Heart left ventricle (tissue), 16 donors: ENCODE measurements at regions not wholly inside any gene's neighbourhood (a gene's known extent, or its start where the extent isn't known, plus 50 kb on each side); places are given as distances from the start of the nearest gene placed in this dataset.

Source experiments
- ATAC-seq, 4 donors: fragments of 200-7000 bp; cut with Tn5 transposase; one replicate each; pipeline ENCODE4 v1.9.1; 2020 to 2022; ENCODE audit warnings: moderate library complexity in 4 of 4, mild to moderate bottlenecking in 3 of 4, moderate number of reproducible peaks in 1 of 4
- DNase-seq, 5 donors: peaks; one replicate each; pipeline ENCODE4 v3.0.0-alpha.2; 2020
- H3K27ac ChIP-seq, 12 donors: fragments of 200-600 bp; sonication (generic) in 4 of 12; one replicate each; pipeline versions ENCODE4 v1.5.0 to v1.8.0; 2016 to 2022; ENCODE audit warnings: mild to moderate bottlenecking in 2 of 12
- H3K27me3 ChIP-seq, 9 donors: fragments of 200-600 bp; sonication (generic) in 2 of 9; one replicate each; pipeline versions ENCODE4 v1.5.1 to v1.8.0; 2016 to 2022; ENCODE audit warnings: mild to moderate bottlenecking in 3 of 9
- H3K36me3 ChIP-seq, 9 donors: fragments of 200-600 bp; sonication (generic) in 2 of 9; one replicate each; pipeline versions ENCODE4 v1.5.0 to v1.8.0; 2018 to 2022; ENCODE audit warnings: mild to moderate bottlenecking in 2 of 9
- H3K4me1 ChIP-seq, 12 donors: fragments of 200-600 bp; sonication (generic) in 4 of 12; one replicate each; pipeline versions ENCODE4 v1.5.0 to v1.8.0; 2016 to 2022; ENCODE audit warnings: mild to moderate bottlenecking in 3 of 12
- H3K4me3 ChIP-seq, 12 donors: fragments of 200-600 bp; sonication (generic) in 4 of 12; one replicate each; pipeline versions ENCODE4 v1.5.0 to v1.8.0; 2017 to 2022; ENCODE audit warnings: mild to moderate bottlenecking in 9 of 12, moderate library complexity in 4 of 12
- H3K9me3 ChIP-seq, 12 donors: fragments of 200-600 bp; sonication (generic) in 4 of 12; one replicate each; pipeline versions ENCODE4 v1.5.0 to v1.8.0; 2016 to 2022; ENCODE audit warnings: mild to moderate bottlenecking in 1 of 12
- POLR2A ChIP-seq, 2 donors: fragments of 450-650 bp; IDR thresholded peaks; one replicate each; pipeline ENCODE4 v1.6.1; 2017; ENCODE audit warnings: antibody characterized with exemption in 2 of 2, mild to moderate bottlenecking in 2 of 2, moderate library complexity in 2 of 2
- WGBS, 4 donors: extraction: QIAGEN DNeasy Blood & Tissue Kit in 2 of 4; methylation state at CpG; one replicate each; pipeline versions ENCODE4 v1.1.5 to v1.1.7; 2013 to 2018; 5-methylcytosine and 5-hydroxymethylcytosine counted together
- intact Hi-C, 10 donors: fragments of 100-400 bp; cut with DNase I; formaldehyde crosslinking; loops; one replicate each; pipeline versions ENCODE4 v1.11.1 to v1.14.2; 2022
- TF ChIP-seq, protein P1 (sequence below), 12 donors: fragments of 200-600 bp; sonication (generic) in 4 of 12; IDR thresholded peaks; one replicate each; pipeline versions ENCODE4 v1.5.0 to v1.8.0; 2018 to 2022; ENCODE audit warnings: antibody characterized with exemption in 12 of 12, mild to moderate bottlenecking in 5 of 12
- donor health status: ischemic (EF 13 %, LVEDD 7.1; RV severe dilation, severe dysfunction).
- donor health status: healthy with polysubstance abuse.
- donor health status: DM: no; HTN: yes; CAD: no.
- donor health status: DM: no; HTN: no; CAD: no.
- donor health status: ischemic (EF 25% LVEDD 6.9; RV normal size, moderate dysfunction).
- donor health status: ischemic (EF 25% LVEDD 5.7; RV mildly dilated, moderate dysfunction).
- donor health status: healthy.
- donor health status: DM: yes; HTN: yes; CAD: no.
- donor health status: ischemic (EF 35%, LVEDD 5.7; RV mildly dilated, moderate dysfunction).
- donor health status: nonischemic (EF 11% LVEDD 7.7; RV severe dilation, severe dysfunction).
- donor health status: DM: yes; HTN: yes; CAD: no.
- donor health status: PGD.
- donor health status: ischemic (EF 29% LVEDD 5.4; RV normal size, mild dysfunction).
- donor health status: nonischemic (EF 23%, LVEDD 6.1; RV moderate dilation, normal function).

DNA sequence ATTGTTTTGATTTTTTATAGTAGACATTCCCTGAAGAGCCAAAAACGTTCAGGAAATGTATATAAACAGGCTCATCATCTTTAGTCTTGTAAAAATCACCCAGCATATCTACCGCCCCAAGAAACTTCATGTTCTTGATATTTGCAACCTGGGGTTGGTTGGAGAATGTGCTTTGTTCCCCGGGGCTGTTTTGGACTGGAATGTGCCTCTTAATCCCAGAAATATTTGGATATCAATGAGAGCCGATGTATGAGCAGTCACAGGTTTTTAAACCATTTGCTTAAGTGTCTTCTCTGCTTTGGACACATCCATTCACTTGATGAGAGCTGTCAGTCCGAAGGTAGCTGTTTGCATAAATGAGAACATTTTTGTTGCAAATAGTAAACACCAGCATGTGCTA, 449.7 kb downstream of the PCDH7 start:
- 54 to 65% (median 59%) methylated on average over 5 of the region's 5 CpGs for WGBS, 4 donors
- H3K9me3 ChIP-seq = no peaks in the 10 kb centered on the region
- DNase-seq (no peak), ATAC-seq (no peak)
- TF ChIP-seq POLR2A (IDR thresholded peaks at IDR 0.05) = no peak
- TF ChIP-seq, protein P1, sequence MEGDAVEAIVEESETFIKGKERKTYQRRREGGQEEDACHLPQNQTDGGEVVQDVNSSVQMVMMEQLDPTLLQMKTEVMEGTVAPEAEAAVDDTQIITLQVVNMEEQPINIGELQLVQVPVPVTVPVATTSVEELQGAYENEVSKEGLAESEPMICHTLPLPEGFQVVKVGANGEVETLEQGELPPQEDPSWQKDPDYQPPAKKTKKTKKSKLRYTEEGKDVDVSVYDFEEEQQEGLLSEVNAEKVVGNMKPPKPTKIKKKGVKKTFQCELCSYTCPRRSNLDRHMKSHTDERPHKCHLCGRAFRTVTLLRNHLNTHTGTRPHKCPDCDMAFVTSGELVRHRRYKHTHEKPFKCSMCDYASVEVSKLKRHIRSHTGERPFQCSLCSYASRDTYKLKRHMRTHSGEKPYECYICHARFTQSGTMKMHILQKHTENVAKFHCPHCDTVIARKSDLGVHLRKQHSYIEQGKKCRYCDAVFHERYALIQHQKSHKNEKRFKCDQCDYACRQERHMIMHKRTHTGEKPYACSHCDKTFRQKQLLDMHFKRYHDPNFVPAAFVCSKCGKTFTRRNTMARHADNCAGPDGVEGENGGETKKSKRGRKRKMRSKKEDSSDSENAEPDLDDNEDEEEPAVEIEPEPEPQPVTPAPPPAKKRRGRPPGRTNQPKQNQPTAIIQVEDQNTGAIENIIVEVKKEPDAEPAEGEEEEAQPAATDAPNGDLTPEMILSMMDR (IDR thresholded peaks at IDR 0.05) = no peak
- no peak overlapping the region for H3K4me3 ChIP-seq
- intact Hi-C loops = no loop called here
- H3K27ac ChIP-seq = no peak overlapping the region
- no peaks in the 10 kb centered on the region for H3K27me3 ChIP-seq
- H3K36me3 ChIP-seq = no peaks in the 10 kb centered on the region
- H3K4me1 ChIP-seq = no peaks in the 10 kb centered on the region

DNA sequence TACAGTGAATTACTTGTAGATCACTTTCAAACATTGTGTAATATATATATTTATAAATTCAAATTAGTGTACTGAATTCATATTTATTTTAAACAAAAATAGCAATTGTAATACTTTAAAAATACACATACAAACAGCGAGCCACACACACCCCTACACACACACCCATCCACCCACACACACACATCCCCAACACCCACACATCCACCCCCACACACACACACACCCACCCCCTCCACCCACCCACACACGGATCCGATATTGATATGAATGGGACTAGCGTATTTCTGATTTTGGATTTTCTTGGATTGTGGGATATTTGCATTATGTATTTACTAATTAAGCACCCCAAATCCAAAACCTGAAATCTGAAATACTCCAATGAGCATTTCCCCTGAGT, 451.2 kb downstream of the PCDH7 start:
- Histone ChIP-seq H3K4me1 (no peaks in the 10 kb centered on the region), H3K4me3 (no peak overlapping the region), H3K27me3 (no peaks in the 10 kb centered on the region), H3K9me3 (no peaks in the 10 kb centered on the region), H3K27ac (no peak overlapping the region), H3K36me3 (no peaks in the 10 kb centered on the region)
- TF ChIP-seq POLR2A (IDR thresholded peaks at IDR 0.05) = no peak
- TF ChIP-seq, protein P1 (IDR thresholded peaks at IDR 0.05) = no peak
- ATAC-seq (no peak), DNase-seq (no peak)
- 84 to 91% (median 87%) methylated on average over 4 of the region's 4 CpGs for WGBS, 4 donors
- intact Hi-C loops = no loop called here

DNA sequence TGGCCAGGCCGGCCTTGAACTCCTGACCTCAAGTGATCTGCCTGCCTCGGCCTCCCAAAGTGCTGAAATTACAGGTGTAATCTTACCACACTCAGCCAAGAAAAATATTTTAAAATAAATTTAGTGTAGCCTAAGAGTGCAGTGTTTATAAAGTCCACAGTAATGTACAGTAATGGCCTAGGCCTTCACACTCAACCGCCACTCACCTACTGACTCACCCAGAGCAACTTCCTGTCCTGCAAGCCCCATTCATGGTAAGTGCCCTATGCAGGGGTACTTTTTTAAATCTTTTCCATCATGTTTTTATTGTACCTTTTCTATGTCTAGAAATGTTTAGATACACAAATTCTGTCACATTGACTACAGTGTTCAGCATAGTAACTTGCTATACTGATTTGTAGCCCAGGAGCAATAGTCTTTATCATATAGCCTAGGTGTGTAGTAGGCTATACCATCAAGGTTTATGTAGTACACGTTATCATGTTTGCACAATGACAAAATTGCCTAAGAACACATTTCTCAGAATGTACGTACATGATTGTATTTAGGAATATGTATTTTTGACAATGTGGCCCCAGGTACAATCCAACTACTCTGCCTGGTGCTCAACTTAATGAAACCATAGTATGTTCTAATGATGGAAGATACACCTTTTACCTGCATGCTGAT, 455.2 kb downstream of the PCDH7 start:
- H3K36me3 ChIP-seq = no peaks in the 10 kb centered on the region
- H3K4me3 ChIP-seq = no peak overlapping the region
- intact Hi-C loops = no loop called here
- WGBS, 4 donors = 89 to 94% (median 92%) methylated on average over 5 of the region's 5 CpGs
- ATAC-seq = no peak
- no peak for DNase-seq
- no peaks in the 10 kb centered on the region for H3K4me1 ChIP-seq
- TF ChIP-seq, protein P1 (IDR thresholded peaks at IDR 0.05) = no peak
- TF ChIP-seq POLR2A (IDR thresholded peaks at IDR 0.05) = no peak
- H3K27me3 ChIP-seq = no peaks in the 10 kb centered on the region
- no peak overlapping the region for H3K27ac ChIP-seq
- no peaks in the 10 kb centered on the region for H3K9me3 ChIP-seq

DNA sequence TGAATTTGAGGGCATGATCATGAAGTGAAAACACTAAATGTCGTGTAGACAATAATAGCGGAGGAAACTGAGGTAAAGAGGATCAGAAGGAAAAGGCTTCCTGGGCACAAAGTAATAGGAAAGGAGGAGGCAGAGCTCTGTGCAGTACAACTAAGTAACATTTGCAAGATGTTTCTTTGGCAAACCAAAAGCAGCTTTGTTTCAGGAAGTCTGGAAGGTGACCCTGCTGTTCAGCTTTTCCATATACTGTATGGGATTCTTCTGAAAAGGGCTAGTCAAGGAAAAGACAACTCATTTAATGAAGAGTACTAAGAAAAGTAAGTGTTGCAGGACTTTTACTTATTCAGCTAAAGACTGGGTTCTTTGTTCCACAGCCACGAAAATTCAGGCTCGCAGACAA, 463.1 kb downstream of the PCDH7 start:
- DNase-seq (no peak), ATAC-seq (no peak)
- no peak overlapping the region for H3K27ac ChIP-seq
- H3K9me3 ChIP-seq = peaks cover 0 to 10% (median 0%) of the 10 kb centered on the region in 12 donors
- TF ChIP-seq, protein P1 (IDR thresholded peaks at IDR 0.05) = no peak
- TF ChIP-seq POLR2A (IDR thresholded peaks at IDR 0.05) = no peak
- WGBS, 4 donors = 60 to 80% (median 69%) methylated on average over 4 of the region's 4 CpGs
- intact Hi-C loops = no loop called here
- no peaks in the 10 kb centered on the region for H3K4me1 ChIP-seq
- H3K36me3 ChIP-seq = no peaks in the 10 kb centered on the region
- H3K27me3 ChIP-seq = no peaks in the 10 kb centered on the region
- H3K4me3 ChIP-seq = no peak overlapping the region
